Body of pancreas (tissue), 4 donors: ENCODE measurements at regions not wholly inside any gene's neighbourhood (a gene's known extent, or its start where the extent isn't known, plus 50 kb on each side); places are given as distances from the start of the nearest gene placed in this dataset.

Experiments
- ATAC-seq: fragments of 150-250 bp; one replicate; pipeline ENCODE4 v1.9.1; 2016
- DNase-seq, 4 donors: peaks; one replicate each; pipeline ENCODE4 v3.0.0-alpha.2; 2019
- H3K27ac ChIP-seq, 4 donors: fragments of 200-600 bp; sonication (generic); 1 replicate in 3 of 4; 2 replicates in 1 of 4; pipeline versions ENCODE4 v1.5.1 to v1.6.1; 2016 to 2019; ENCODE audit warnings: mild to moderate bottlenecking in 1 of 4, mixed read lengths in 1 of 4, moderate library complexity in 1 of 4
- H3K27me3 ChIP-seq, 2 donors: fragments of 200-600 bp; sonication (generic); one replicate each; pipeline ENCODE4 v1.6.0; 2016; ENCODE audit warnings: mild to moderate bottlenecking in 1 of 2
- H3K36me3 ChIP-seq, 2 donors: fragments of 200-600 bp; sonication (generic); replicated peaks in 1 of 2; 2 replicates each; pipeline ENCODE4 v1.5.1; 2016; ENCODE audit warnings: low read depth in 2 of 2; ENCODE audit not compliant: insufficient read depth in 1 of 2
- H3K4me1 ChIP-seq: fragments of 200-600 bp; sonication (generic); one replicate; pipeline ENCODE4 v1.6.0; 2016
- H3K4me3 ChIP-seq, 2 donors: fragments of 200-600 bp; sonication (generic); 1 replicate in 1 of 2; 2 replicates in 1 of 2; pipeline ENCODE4 v1.5.1; 2016 to 2019
- H3K9me3 ChIP-seq, 3 donors: fragments of 200-600 bp; sonication (generic); 1 replicate in 2 of 3; 2 replicates in 1 of 3; pipeline ENCODE4 v1.5.1; 2016
- CTCF ChIP-seq, 7 experiments: fragments of 450-650 bp in 4 of 7; fragments of 200-600 bp in 3 of 7; sonication (generic) in 3 of 7; IDR thresholded peaks; one replicate each; pipeline ENCODE4 v1.5.1; 2016 to 2019; ENCODE audit warnings: antibody characterized with exemption in 7 of 7
- POLR2A ChIP-seq, 3 donors: fragments of 450-650 bp; IDR thresholded peaks; one replicate each; pipeline ENCODE4 v1.6.1; 2016; ENCODE audit warnings: antibody characterized with exemption in 3 of 3, mild to moderate bottlenecking in 2 of 3
- WGBS, 2 donors: methylation state at CpG; one replicate each; pipeline ENCODE4 v1.1.5; 2017; 5-methylcytosine and 5-hydroxymethylcytosine counted together
- intact Hi-C: fragments of 100-400 bp; cut with DNase I; formaldehyde crosslinking; loops from one replicate; pipeline ENCODE4 v1.15.1; 2023

DNA sequence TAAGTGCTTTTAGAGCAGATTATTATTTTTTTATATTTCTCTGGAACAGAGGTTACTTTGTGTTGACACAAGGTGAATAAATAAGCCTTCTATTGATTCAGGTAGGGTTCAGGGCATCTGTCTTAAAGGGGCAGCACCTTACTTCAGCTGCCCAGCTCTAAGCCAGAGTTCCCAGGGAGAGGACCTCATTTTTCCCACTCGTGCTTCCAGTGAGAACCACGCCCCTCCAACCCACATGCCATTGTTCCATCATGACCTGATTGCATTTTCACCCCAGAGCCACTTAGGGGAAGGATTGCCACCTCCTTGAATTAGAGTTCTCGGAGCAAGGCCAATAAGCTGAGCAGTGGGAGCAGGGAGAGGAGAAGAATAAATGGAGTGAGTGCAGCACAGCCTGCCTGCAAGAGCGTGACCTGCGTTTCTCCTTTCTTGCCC, 104.3 kb upstream of the FRY start:
- intact Hi-C loops: no loop called here
- WGBS, 2 donors: 11 to 18% methylated on average over 5 of the region's 5 CpGs
- TF ChIP-seq POLR2A (IDR thresholded peaks at IDR 0.05) (no peak), CTCF (IDR thresholded peaks at IDR 0.05) (peak in 3 of 7 experiments; percentile 3 to 13 (median 4))
- ATAC-seq: peak; percentile 92
- Histone ChIP-seq H3K27ac (peak overlapping the region; percentile 64 to 90 (median 78)), H3K36me3 (no peaks in the 10 kb centered on the region), H3K27me3 (no peaks in the 10 kb centered on the region), H3K4me3 (no peak overlapping the region), H3K4me1 (peaks cover 67% of the 10 kb centered on the region), H3K9me3 (peaks cover 0 to 3% (median 0%) of the 10 kb centered on the region in 3 donors)
- DNase-seq: peak; percentile 40 to 57 (median 52)

GRCh38 chr13:31929031-31929770, 102.4 kb upstream of the FRY start:
- Histone ChIP-seq H3K4me3 (no peak overlapping the region), H3K27me3 (no peaks in the 10 kb centered on the region), H3K36me3 (no peaks in the 10 kb centered on the region), H3K9me3 (peaks cover 0 to 3% (median 0%) of the 10 kb centered on the region in 3 donors), H3K4me1 (peaks cover 67% of the 10 kb centered on the region), H3K27ac (peak overlapping the region; percentile 15 to 90 (median 74))
- DNase-seq (no peak), ATAC-seq (no peak)
- 18 to 23% methylated on average over 3 of the region's 3 CpGs for WGBS, 2 donors
- intact Hi-C loops: no loop called here
- no peak for TF ChIP-seq POLR2A (IDR thresholded peaks at IDR 0.05)
- TF ChIP-seq CTCF (IDR thresholded peaks at IDR 0.05): no peak

GRCh38 chr13:31930490-31930889, 101.1 kb upstream of the FRY start:
- intact Hi-C loops: no loop called here
- ATAC-seq (no peak), DNase-seq (no peak)
- no peaks in the 10 kb centered on the region for H3K36me3 ChIP-seq
- H3K9me3 ChIP-seq: peaks cover 0 to 3% (median 0%) of the 10 kb centered on the region in 3 donors
- H3K4me3 ChIP-seq: no peak overlapping the region
- no peaks in the 10 kb centered on the region for H3K27me3 ChIP-seq
- WGBS, 2 donors: 35 to 40% methylated on average over 2 of the region's 2 CpGs
- TF ChIP-seq CTCF (IDR thresholded peaks at IDR 0.05) (no peak), POLR2A (IDR thresholded peaks at IDR 0.05) (no peak)
- H3K27ac ChIP-seq: peak overlapping the region; percentile 50 to 90 (median 59)
- peaks cover 60% of the 10 kb centered on the region for H3K4me1 ChIP-seq

DNA sequence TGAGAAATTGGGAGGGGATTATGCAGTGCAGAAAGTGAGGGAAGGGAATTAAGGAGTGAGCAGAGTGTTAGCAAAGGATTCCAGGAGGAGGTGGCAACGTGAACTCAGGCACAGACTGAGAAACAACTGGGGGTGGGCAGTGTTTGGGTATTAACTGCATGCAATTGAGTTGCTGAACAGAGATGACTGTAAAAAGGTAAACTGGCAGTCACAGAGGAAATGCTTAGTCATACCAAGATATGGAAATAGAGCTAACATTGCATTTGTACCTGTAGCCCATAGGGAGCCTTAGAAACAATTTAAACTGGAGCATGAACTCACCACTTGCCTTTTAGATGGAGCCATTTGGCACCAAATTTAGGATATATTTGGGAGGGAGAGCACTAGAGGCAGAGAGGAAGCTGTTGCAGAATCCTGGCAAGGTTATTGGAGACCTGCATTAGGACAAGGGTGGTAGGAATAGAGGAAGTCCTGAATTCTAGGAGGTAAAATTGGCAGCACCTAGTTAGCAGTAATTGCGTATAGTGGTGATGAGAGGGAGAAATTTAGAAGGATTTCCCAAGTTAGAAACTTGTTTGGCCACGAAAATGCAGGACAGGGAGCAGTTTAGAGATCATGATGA, 100.6 kb upstream of the FRY start:
- ATAC-seq: peak; percentile 55
- peaks cover 56% of the 10 kb centered on the region for H3K4me1 ChIP-seq
- H3K36me3 ChIP-seq: no peaks in the 10 kb centered on the region
- H3K27ac ChIP-seq: peak overlapping the region; percentile 50 to 90 (median 59)
- H3K4me3 ChIP-seq: no peak overlapping the region
- intact Hi-C loops: no loop called here
- peaks cover 0 to 3% (median 0%) of the 10 kb centered on the region in 3 donors for H3K9me3 ChIP-seq
- 51 to 55% methylated on average over 3 of the region's 3 CpGs for WGBS, 2 donors
- TF ChIP-seq CTCF (IDR thresholded peaks at IDR 0.05) (peak in 1 of 7 experiments; percentile 9), POLR2A (IDR thresholded peaks at IDR 0.05) (no peak)
- no peaks in the 10 kb centered on the region for H3K27me3 ChIP-seq
- peak in 1 of 4 donors; percentile 20 for DNase-seq
